ENCODE measurements at regions not wholly inside any gene's neighbourhood (a gene's known extent, or its start where the extent isn't known, plus 50 kb on each side); places are given as distances from the start of the nearest gene placed in this dataset.

DNA sequence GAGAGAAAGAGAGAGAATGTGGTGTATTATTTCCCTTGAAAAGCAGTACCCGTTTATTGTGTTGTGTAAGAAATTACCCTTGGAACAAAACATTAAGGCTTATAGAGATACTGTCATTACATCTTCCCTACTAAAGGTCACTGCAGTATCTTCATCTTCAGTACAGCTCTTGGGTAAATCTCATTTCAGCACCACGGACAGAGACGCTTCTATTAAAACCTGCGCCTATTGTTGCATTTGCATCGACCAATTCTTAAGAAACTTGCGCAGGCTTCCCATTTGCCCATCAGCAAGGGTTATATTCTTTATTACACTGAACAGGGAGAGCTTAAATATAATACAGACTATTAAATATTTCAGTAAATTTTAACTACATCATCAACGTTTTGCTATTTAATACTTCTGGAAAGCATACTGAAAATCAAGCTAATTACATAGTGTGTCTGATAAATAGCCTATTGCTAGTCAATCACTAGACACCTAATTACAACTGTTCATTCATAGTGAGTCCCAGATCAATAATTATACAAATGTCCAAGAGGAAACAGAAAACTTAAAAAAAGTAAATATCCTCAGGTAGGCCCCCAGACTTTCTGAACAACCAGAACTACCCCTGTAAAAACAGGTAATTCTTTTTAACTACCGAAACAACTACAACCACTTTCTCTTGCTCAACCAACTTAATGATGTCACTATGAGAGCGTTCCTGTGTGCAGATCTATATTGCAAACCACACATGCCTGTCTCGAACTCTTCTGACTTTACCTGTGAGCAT, 350.6 kb downstream of the LIG4 start:
- TF ChIP-seq, protein P1, sequence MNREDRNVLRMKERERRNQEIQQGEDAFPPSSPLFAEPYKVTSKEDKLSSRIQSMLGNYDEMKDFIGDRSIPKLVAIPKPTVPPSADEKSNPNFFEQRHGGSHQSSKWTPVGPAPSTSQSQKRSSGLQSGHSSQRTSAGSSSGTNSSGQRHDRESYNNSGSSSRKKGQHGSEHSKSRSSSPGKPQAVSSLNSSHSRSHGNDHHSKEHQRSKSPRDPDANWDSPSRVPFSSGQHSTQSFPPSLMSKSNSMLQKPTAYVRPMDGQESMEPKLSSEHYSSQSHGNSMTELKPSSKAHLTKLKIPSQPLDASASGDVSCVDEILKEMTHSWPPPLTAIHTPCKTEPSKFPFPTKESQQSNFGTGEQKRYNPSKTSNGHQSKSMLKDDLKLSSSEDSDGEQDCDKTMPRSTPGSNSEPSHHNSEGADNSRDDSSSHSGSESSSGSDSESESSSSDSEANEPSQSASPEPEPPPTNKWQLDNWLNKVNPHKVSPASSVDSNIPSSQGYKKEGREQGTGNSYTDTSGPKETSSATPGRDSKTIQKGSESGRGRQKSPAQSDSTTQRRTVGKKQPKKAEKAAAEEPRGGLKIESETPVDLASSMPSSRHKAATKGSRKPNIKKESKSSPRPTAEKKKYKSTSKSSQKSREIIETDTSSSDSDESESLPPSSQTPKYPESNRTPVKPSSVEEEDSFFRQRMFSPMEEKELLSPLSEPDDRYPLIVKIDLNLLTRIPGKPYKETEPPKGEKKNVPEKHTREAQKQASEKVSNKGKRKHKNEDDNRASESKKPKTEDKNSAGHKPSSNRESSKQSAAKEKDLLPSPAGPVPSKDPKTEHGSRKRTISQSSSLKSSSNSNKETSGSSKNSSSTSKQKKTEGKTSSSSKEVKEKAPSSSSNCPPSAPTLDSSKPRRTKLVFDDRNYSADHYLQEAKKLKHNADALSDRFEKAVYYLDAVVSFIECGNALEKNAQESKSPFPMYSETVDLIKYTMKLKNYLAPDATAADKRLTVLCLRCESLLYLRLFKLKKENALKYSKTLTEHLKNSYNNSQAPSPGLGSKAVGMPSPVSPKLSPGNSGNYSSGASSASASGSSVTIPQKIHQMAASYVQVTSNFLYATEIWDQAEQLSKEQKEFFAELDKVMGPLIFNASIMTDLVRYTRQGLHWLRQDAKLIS (CRISPR knock-in tag; IDR thresholded peaks at IDR 0.05; ENCODE audit: borderline replicate concordance), result no peak
- TF ChIP-seq, protein P2, sequence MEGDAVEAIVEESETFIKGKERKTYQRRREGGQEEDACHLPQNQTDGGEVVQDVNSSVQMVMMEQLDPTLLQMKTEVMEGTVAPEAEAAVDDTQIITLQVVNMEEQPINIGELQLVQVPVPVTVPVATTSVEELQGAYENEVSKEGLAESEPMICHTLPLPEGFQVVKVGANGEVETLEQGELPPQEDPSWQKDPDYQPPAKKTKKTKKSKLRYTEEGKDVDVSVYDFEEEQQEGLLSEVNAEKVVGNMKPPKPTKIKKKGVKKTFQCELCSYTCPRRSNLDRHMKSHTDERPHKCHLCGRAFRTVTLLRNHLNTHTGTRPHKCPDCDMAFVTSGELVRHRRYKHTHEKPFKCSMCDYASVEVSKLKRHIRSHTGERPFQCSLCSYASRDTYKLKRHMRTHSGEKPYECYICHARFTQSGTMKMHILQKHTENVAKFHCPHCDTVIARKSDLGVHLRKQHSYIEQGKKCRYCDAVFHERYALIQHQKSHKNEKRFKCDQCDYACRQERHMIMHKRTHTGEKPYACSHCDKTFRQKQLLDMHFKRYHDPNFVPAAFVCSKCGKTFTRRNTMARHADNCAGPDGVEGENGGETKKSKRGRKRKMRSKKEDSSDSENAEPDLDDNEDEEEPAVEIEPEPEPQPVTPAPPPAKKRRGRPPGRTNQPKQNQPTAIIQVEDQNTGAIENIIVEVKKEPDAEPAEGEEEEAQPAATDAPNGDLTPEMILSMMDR (IDR thresholded peaks at IDR 0.05), result no peak
- no peak for TF ChIP-seq MXD4 (CRISPR knock-in tag; IDR thresholded peaks at IDR 0.05; ENCODE audit: borderline replicate concordance)
- no peak for TF ChIP-seq CREM (CRISPR knock-in tag; IDR thresholded peaks at IDR 0.05)
- no peak for TF ChIP-seq ZNF219 (CRISPR knock-in tag; IDR thresholded peaks at IDR 0.05; ENCODE audit: borderline replicate concordance)
- TF ChIP-seq, protein P3, sequence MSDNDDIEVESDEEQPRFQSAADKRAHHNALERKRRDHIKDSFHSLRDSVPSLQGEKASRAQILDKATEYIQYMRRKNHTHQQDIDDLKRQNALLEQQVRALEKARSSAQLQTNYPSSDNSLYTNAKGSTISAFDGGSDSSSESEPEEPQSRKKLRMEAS (CRISPR knock-in tag; IDR thresholded peaks at IDR 0.05), result no peak
- TF ChIP-seq JAZF1 (CRISPR knock-in tag; IDR thresholded peaks at IDR 0.05), result no peak
- TF ChIP-seq, protein P4, sequence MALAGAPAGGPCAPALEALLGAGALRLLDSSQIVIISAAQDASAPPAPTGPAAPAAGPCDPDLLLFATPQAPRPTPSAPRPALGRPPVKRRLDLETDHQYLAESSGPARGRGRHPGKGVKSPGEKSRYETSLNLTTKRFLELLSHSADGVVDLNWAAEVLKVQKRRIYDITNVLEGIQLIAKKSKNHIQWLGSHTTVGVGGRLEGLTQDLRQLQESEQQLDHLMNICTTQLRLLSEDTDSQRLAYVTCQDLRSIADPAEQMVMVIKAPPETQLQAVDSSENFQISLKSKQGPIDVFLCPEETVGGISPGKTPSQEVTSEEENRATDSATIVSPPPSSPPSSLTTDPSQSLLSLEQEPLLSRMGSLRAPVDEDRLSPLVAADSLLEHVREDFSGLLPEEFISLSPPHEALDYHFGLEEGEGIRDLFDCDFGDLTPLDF (CRISPR knock-in tag; IDR thresholded peaks at IDR 0.05), result no peak
- no peak for TF ChIP-seq TP53 (CRISPR knock-in tag; IDR thresholded peaks at IDR 0.05)
- TF ChIP-seq SMAD4 (CRISPR knock-in tag; IDR thresholded peaks at IDR 0.05), result no peak
